Neuronal stem cell (in vitro differentiated cells): ENCODE measurements at regions not wholly inside any gene's neighbourhood (a gene's known extent, or its start where the extent isn't known, plus 50 kb on each side); places are given as distances from the start of the nearest gene placed in this dataset.
A peak's percentile ranks its signal among the peaks of the same experiment; 100 is the strongest.

Experiments
- DNase-seq: peaks from one replicate; pipeline ENCODE4 v3.0.0-alpha.2; 2013; ENCODE audit warnings: low spot score
- H2AFZ ChIP-seq: one replicate; pipeline ENCODE4 v1.6.1; 2013; ENCODE audit warnings: mild to moderate bottlenecking, low read length, inconsistent platforms
- H2AK5ac ChIP-seq: 2 replicates; pipeline ENCODE4 v1.6.1; 2013; ENCODE audit warnings: low read depth, mild to moderate bottlenecking, inconsistent platforms, low read length, moderate library complexity, mixed read lengths
- H2BK120ac ChIP-seq: 2 replicates; pipeline ENCODE4 v1.6.1; 2013; ENCODE audit warnings: low read depth, mild to moderate bottlenecking, inconsistent platforms, low read length, moderate library complexity, mixed read lengths
- H2BK12ac ChIP-seq: one replicate; pipeline ENCODE4 v1.6.1; 2013; ENCODE audit warnings: low read length, inconsistent platforms
- H2BK15ac ChIP-seq: 2 replicates; pipeline ENCODE4 v1.6.1; 2013; ENCODE audit warnings: mild to moderate bottlenecking, low read length, inconsistent platforms, mixed read lengths
- H2BK5ac ChIP-seq: one replicate; pipeline ENCODE4 v1.6.1; 2013; ENCODE audit warnings: inconsistent platforms, mild to moderate bottlenecking, low read length, moderate library complexity
- H3K14ac ChIP-seq: one replicate; pipeline ENCODE4 v1.6.1; 2013; ENCODE audit warnings: low read length, inconsistent platforms
- H3K18ac ChIP-seq: 2 replicates; pipeline ENCODE4 v1.6.1; 2013; ENCODE audit warnings: low read length, inconsistent platforms
- H3K23ac ChIP-seq: 2 replicates; pipeline ENCODE4 v1.6.1; 2013; ENCODE audit warnings: low read depth, mild to moderate bottlenecking, mixed read lengths, low read length, inconsistent platforms; ENCODE audit not compliant: poor library complexity
- H3K27ac ChIP-seq: replicated peaks from 3 replicates; pipeline ENCODE4 v1.5.1; 2013; ENCODE audit warnings: low read length, inconsistent platforms
- H3K27me3 ChIP-seq, 3 experiments: 2 replicates each; pipeline ENCODE4 v1.6.1; 2013; ENCODE audit warnings: low read length in 3 of 3, mild to moderate bottlenecking in 2 of 3, inconsistent platforms in 1 of 3, low read depth in 1 of 3, mixed read lengths in 1 of 3, moderate library complexity in 1 of 3; ENCODE audit not compliant: control insufficient read depth in 3 of 3, insufficient read depth in 3 of 3
- H3K36me3 ChIP-seq, 2 donors: replicated peaks in 1 of 2; 2 replicates each; pipeline ENCODE4 v1.6.1; 2013; ENCODE audit warnings: low read length in 2 of 2; ENCODE audit not compliant: control insufficient read depth in 2 of 2, insufficient read depth in 2 of 2
- H3K4ac ChIP-seq: 2 replicates; pipeline ENCODE4 v1.6.1; 2013; ENCODE audit warnings: inconsistent platforms, mild to moderate bottlenecking, low read length, moderate library complexity
- H3K4me1 ChIP-seq, 2 donors: 1 replicate in 1 of 2; 2 replicates in 1 of 2; pipeline ENCODE4 v1.6.1; 2013; ENCODE audit warnings: low read length in 2 of 2, low read depth in 1 of 2; ENCODE audit not compliant: control insufficient read depth in 2 of 2, insufficient read depth in 1 of 2
- H3K4me2 ChIP-seq: one replicate; pipeline ENCODE4 v1.6.1; 2013; ENCODE audit warnings: mild to moderate bottlenecking, low read length, inconsistent platforms; ENCODE audit not compliant: insufficient read depth, poor library complexity, severe bottlenecking
- H3K4me3 ChIP-seq, 2 donors: 2 replicates each; pipeline ENCODE4 v1.5.1; 2013; ENCODE audit warnings: low read length in 2 of 2, mild to moderate bottlenecking in 2 of 2, inconsistent platforms in 1 of 2, moderate library complexity in 1 of 2
- H3K79me1 ChIP-seq: one replicate; pipeline ENCODE4 v1.6.1; 2013; ENCODE audit warnings: low read depth, mild to moderate bottlenecking, inconsistent platforms, low read length, moderate library complexity
- H3K9ac ChIP-seq: one replicate; pipeline ENCODE4 v1.6.1; 2013; ENCODE audit warnings: mild to moderate bottlenecking, low read depth, low read length, inconsistent platforms; ENCODE audit not compliant: poor library complexity
- H3K9me3 ChIP-seq, 2 donors: replicated peaks in 1 of 2; 2 replicates each; pipeline versions ENCODE3 to v1.6.1; 2013; ENCODE audit warnings: low read length in 2 of 2, mild to moderate bottlenecking in 2 of 2, inconsistent platforms in 1 of 2, low read depth in 1 of 2, mixed read lengths in 1 of 2, moderate library complexity in 1 of 2; ENCODE audit not compliant: control insufficient read depth in 2 of 2, insufficient read depth in 1 of 2
- H4K8ac ChIP-seq: one replicate; pipeline ENCODE4 v1.6.1; 2013; ENCODE audit warnings: low read depth, mild to moderate bottlenecking, inconsistent platforms, low read length, moderate library complexity
- H4K91ac ChIP-seq: one replicate; pipeline ENCODE4 v1.6.1; 2013; ENCODE audit warnings: low read length, low read depth, mild to moderate bottlenecking, inconsistent platforms; ENCODE audit not compliant: poor library complexity
- WGBS, 2 donors: extraction: QIAGEN DNeasy Blood & Tissue Kit; methylation state at CpG; one replicate each; pipeline ENCODE4 v1.1.7; 2013; ENCODE audit warnings: missing lambda C conversion rate in 2 of 2, mixed read lengths in 1 of 2; ENCODE audit not compliant: insufficient read length in 2 of 2, insufficient replicate concordance in 1 of 2; ENCODE audit errors: extremely low coverage in 2 of 2; 5-methylcytosine and 5-hydroxymethylcytosine counted together

DNA sequence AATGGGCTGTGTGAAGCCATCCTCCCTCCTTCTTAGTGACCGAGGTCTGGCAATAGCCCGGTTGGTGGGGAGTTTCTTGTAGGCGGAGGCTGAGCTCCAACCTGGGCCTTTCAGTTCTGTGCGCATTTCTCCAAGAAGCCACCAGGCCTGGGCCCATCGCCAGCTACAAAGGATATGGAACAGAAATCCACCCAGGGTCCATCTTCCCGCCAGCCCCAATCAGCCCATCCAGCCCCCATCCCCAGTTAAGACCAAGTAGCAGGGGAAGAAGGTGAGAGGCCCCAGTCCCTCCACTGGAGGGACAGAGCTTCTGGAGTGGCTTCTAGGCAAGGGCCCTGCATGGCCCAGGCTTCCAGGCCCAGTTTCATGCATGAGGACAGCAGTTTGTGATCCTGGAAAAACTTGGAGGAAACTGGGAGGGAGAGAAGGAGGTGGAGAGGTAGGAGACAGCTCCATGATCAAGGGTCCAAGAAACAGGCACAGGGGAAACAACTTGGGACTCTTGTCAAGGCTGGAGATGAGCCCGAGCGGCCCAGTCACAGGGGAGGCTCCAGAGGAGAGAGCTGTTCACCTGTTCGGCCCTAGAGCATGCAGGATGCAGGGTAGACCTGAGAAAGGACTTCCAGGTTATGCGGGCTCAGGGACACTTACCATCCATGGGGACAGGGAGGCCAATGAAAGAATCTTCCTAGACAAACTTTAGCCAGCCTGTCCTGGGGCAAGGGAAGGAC lies 261.2 kb downstream of the PTPRU start:
- Histone ChIP-seq H3K27me3 (no peaks in the 10 kb centered on the region), H3K4me2 (no peak overlapping the region), H3K14ac (no peak overlapping the region), H2BK5ac (peak overlapping the region; percentile 42), H2AK5ac (peak overlapping the region; percentile 47), H3K27ac (no peak overlapping the region), H3K36me3 (no peaks in the 10 kb centered on the region), H3K79me1 (no peaks in the 10 kb centered on the region), H4K8ac (no peak overlapping the region), H2BK15ac (no peak overlapping the region), H3K4ac (no peak overlapping the region), H3K9me3 (peaks cover 0 to 10% of the 10 kb centered on the region in 2 donors), H4K91ac (no peak overlapping the region), H2AFZ (no peak overlapping the region), H3K9ac (no peak overlapping the region), H2BK12ac (no peak overlapping the region), H3K4me3 (no peak overlapping the region), H3K23ac (no peak overlapping the region), H3K4me1 (peaks cover 9 to 11% of the 10 kb centered on the region in 2 donors), H3K18ac (peak overlapping the region; percentile 2), H2BK120ac (no peak overlapping the region)
- WGBS, 2 donors, result no CpG with 5 or more reads among the region's 10 CpGs
- no peak for DNase-seq

DNA sequence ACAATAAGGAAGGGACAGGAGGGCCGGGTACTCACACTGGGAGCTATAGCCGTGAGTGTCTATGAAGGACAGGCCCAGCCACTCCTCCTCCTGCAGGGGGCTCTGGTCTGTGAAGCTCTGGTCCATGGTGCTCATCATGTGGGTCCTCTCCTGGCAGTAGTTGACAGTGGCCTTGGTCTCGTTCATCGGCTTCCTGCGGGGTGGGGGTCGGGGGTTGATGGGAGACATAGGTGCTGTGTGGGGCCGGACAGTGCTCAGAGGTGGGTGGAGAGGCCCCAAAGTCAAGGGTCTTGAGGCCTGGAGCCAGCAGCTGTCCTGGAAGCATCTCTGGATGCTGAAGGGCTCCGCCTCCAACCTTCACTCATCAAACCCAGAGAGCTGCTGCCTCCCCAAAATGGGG lies 260.4 kb downstream of the PTPRU start:
- Histone ChIP-seq H3K36me3 (no peaks in the 10 kb centered on the region), H3K4me1 (peaks cover 7 to 8% of the 10 kb centered on the region in 2 donors), H2BK120ac (peak overlapping the region; percentile 8), H2BK5ac (no peak overlapping the region), H3K9me3 (peaks cover 0 to 10% of the 10 kb centered on the region in 2 donors), H3K4me3 (no peak overlapping the region), H3K27me3 (no peaks in the 10 kb centered on the region), H3K14ac (peak overlapping the region; percentile 4), H2BK15ac (no peak overlapping the region), H4K91ac (no peak overlapping the region), H3K4me2 (no peak overlapping the region), H2AK5ac (peak overlapping the region; percentile 47), H3K79me1 (no peaks in the 10 kb centered on the region), H4K8ac (peak overlapping the region; percentile 17), H3K18ac (peak overlapping the region; percentile 44), H2BK12ac (no peak overlapping the region), H3K4ac (no peak overlapping the region), H3K27ac (no peak overlapping the region), H3K9ac (no peak overlapping the region), H3K23ac (no peak overlapping the region), H2AFZ (no peak overlapping the region)
- DNase-seq, result no peak
- no CpG with 5 or more reads among the region's 8 CpGs for WGBS, 2 donors

- H2BK12ac ChIP-seq, result no peak overlapping the region
- H2AK5ac ChIP-seq, result no peak overlapping the region
- no peak overlapping the region for H3K23ac ChIP-seq
- no peak overlapping the region for H3K18ac ChIP-seq
- H3K4me2 ChIP-seq, result no peak overlapping the region
- no peaks in the 10 kb centered on the region for H3K36me3 ChIP-seq
- H3K9ac ChIP-seq, result no peak overlapping the region
- no peak overlapping the region for H2BK5ac ChIP-seq
- H3K79me1 ChIP-seq, result no peaks in the 10 kb centered on the region
- DNase-seq, result no peak
- H3K27ac ChIP-seq, result no peak overlapping the region
- no peak overlapping the region for H2BK15ac ChIP-seq
- H3K27me3 ChIP-seq, result no peaks in the 10 kb centered on the region
- peaks cover 0 to 2% of the 10 kb centered on the region in 2 donors for H3K4me1 ChIP-seq
- H3K4me3 ChIP-seq, result no peak overlapping the region
- H4K91ac ChIP-seq, result no peak overlapping the region
- WGBS, 2 donors, result no CpG with 5 or more reads among the region's 11 CpGs
- H2AFZ ChIP-seq, result no peak overlapping the region
- no peak overlapping the region for H2BK120ac ChIP-seq
- H3K14ac ChIP-seq, result peak overlapping the region; percentile 47
- no peak overlapping the region for H4K8ac ChIP-seq
- H3K9me3 ChIP-seq, result no peaks in the 10 kb centered on the region
- no peak overlapping the region for H3K4ac ChIP-seq
Observed at GRCh38 chr1:29490204-29490934, 254.0 kb downstream of the PTPRU start.

GRCh38 chr1:29489471-29489870 lies 253.1 kb downstream of the PTPRU start:
- Histone ChIP-seq H2AK5ac (no peak overlapping the region), H3K79me1 (no peaks in the 10 kb centered on the region), H3K36me3 (no peaks in the 10 kb centered on the region), H2AFZ (no peak overlapping the region), H3K27me3 (no peaks in the 10 kb centered on the region), H3K4me2 (no peak overlapping the region), H3K23ac (no peak overlapping the region), H4K91ac (no peak overlapping the region), H3K14ac (no peak overlapping the region), H3K4ac (no peak overlapping the region), H3K18ac (no peak overlapping the region), H3K9me3 (no peaks in the 10 kb centered on the region), H3K27ac (no peak overlapping the region), H3K4me3 (no peak overlapping the region), H3K4me1 (peaks cover 0 to 2% of the 10 kb centered on the region in 2 donors), H2BK12ac (no peak overlapping the region), H4K8ac (no peak overlapping the region), H2BK5ac (no peak overlapping the region), H2BK15ac (no peak overlapping the region), H3K9ac (no peak overlapping the region), H2BK120ac (no peak overlapping the region)
- DNase-seq, result no peak
- no CpG with 5 or more reads among the region's 5 CpGs for WGBS, 2 donors
